Posterior vena cava (tissue), 2 donors: ENCODE measurements at regions not wholly inside any gene's neighbourhood (a gene's known extent, or its start where the extent isn't known, plus 50 kb on each side); places are given as distances from the start of the nearest gene placed in this dataset.

Experiments used
- DNase-seq: peaks from one replicate; pipeline ENCODE4 v3.0.0-alpha.2; 2020; ENCODE audit warnings: low spot score
- intact Hi-C, 2 donors: fragments of 100-400 bp; cut with DNase I; formaldehyde crosslinking; loops; one replicate each; pipeline versions ENCODE4 v1.14.1 to v1.14.2; 2022 to 2023
- donor health status: DM: yes; HTN: yes; CAD: no.
- donor health status: DM: yes; HTN: yes; CAD: no.

DNA sequence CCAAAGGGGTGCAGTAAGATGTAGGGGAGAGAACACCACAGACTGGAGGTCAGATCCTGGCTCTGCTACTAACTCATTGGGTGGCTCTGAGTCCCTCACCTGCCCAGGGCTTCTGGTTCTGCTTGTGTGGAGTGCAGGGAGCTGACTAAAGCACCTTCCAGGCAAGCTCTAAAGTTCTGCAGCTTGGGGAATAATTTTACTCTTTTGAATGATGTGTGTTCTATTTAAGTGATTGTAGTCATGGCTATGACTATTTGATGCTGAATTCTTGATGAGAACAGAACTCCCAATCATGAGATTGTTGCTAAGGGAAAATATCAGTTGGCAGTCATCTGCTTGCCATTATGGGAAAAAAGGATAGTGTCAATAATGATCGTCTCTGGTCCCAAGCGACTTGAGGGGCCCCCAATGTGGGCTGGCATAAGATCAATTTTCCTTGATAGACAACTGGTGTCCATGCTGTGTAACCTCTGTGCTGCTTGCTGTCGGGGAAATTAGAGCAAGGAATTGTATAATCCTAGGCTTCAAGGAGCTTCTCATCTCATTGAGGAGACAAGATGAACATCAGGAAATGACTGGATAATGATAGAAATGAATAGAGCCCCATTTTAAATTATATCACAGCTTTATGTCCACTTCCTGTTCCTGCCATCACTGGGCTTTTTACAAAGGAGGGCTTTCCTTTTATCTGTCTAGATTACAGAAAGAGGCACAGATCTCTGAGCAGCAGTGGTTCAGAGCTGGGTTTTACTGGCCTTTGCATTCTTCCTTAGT, 131.7 kb downstream of the SLC4A3 start:
- DNase-seq = no peak
- intact Hi-C loops = no loop called here

DNA sequence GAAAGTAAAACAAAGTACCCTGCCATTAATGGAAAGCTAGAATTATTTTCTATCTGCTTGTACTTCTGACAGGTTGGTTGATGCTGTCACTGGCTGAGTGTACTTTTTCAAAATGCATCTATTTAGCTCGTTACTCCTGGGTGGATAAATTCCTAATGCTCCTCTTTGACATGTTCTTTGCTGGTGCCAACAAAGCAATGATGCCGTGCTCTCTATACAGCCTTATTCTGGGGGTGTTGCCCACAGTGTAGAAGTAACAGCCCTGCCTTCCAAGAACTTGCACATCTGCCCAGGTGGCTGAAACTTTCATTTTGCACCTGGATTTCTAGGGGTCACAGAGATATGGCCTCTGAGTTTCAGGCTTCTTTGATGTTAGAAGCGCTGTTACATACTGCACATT, 132.4 kb downstream of the SLC4A3 start:
- no peak for DNase-seq
- intact Hi-C loops = no loop called here

DNA sequence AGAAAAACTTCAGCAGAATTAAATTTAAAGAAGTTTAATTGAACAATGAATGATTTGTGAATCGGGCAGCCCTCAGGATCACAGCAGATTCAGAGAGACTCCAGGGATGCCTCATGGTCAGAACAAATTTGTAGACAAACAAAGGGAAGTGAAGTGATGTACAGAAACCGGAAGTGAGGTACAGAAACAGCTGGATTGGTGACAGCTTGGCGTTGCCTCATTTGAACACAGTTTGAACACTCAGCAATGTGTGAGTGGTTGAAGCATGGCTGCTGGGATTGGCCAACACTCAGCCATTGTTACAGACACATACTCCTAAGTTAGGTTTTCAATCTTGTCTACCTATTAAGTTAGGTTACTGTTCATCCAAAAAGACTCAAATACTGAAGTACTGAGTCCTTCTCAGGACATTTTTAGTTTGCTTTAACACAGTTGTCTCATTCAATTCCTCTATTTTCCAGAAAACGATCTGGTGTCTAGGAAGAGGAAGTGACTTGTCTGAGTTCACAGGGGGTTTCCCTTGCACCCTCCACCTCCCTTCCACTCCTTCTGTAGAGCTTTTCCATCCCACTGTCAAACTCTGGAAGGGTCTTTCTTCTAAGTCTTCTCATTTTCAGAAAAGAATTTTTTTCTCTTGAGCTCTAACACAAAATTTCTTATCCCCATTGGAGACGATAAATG, 137.9 kb downstream of the SLC4A3 start:
- intact Hi-C loops = no loop called here
- no peak for DNase-seq

DNA sequence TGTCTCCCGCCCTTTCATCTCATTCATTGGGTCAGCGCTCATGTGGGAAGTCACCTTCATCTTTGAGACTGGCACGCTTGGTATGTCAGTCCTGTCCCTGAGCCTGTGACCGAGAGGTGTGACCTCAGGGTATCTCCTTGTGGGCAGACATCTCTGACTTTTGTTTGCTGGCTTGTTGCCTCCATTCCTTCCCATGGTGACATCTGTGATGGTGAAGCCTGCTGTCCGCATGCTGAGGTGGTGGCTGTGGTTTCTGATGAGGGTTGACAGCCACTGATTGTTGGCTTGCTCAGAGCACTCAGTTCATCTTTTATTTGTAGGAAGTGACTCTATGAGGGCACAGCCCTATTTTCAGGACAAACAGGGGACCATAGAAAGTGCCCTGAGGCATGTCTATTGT, 139.2 kb downstream of the SLC4A3 start:
- intact Hi-C loops = no loop called here
- DNase-seq = no peak

DNA sequence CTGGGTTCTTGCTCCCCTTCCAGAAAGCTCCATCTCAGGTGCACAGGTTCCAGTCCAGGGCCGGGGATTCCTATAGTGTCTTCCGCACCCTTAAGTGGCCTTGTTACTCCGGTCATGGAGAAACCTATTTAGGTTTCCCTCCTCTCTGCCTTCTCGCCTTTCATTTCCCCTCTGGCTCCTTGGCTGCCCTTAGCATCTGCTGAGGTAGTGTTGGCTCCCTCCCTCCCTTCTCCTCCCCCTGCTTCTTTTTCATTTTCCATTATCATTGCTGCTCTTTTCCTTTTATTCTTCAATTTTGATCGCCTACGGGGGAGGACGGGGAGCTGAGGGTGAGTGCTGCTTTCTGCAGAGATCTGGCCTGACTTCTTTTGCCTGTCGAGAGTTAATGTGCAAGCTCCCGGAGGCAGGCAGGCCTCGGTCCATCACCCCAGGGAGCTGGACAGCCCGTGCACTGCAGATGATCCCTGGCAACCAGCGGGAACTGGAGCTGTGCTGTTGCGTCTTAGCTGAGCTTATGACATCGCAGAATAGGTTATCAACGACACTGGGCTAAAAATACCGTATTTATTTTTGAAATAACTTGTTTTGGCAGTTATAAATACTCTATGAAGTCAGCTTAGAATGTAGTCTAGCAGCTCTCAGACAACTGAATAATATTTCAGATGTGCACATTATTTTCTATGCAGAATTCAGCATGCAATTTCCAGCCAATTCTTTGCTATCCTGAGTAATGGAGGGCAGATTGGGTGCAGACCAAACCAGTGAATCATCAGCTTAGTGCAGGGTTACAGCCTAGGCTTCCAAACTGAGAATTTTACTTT, 141.9 kb downstream of the SLC4A3 start:
- DNase-seq = peak; percentile 85
- intact Hi-C loops = no loop called here

DNA sequence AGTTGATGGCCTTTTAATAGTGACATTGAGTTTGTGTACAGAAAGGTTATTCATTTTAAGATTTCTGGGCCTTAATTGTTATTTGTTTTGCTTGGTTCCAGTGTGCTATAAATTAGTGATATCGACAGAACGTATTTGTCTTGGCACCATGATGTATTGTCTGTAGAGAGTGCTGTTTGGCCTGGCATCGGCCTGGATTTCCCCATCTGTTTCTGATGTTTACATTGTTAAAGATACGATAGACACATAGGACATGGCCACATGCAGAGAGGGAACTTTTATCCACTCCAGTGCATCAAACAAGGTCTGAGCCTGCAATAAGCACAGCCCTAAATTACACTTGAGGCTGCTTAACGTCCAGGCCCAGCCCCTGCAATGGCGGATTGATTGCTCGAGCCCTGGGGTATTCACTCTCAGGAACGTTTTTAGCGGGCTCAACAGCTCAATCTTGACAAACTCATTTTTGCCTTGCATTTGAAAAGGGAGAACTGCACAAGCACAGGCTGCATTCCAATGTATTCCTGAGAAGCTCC, 144.7 kb downstream of the SLC4A3 start:
- intact Hi-C loops = no loop called here
- no peak for DNase-seq

DNA sequence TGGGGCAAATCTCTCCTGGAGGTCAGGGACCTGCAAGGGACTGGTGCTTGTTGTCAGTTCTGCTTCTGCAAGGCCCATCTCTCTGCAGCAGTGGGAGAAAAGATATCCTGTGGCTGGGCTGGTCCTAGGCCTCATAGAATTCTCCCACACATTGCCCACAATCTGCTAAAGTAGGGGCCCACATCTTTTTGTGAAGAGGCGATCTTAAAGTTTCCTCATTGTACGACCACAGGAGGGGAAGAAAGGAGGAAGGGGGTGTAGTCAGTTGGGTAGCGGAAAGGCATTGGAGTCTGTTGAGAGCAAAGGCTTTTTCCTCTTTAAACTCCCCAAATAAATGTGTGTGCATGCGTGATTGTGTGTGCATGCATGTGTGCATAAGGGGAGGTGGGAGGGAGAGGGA, 145.3 kb downstream of the SLC4A3 start:
- no peak for DNase-seq
- intact Hi-C loops = no loop called here

DNA sequence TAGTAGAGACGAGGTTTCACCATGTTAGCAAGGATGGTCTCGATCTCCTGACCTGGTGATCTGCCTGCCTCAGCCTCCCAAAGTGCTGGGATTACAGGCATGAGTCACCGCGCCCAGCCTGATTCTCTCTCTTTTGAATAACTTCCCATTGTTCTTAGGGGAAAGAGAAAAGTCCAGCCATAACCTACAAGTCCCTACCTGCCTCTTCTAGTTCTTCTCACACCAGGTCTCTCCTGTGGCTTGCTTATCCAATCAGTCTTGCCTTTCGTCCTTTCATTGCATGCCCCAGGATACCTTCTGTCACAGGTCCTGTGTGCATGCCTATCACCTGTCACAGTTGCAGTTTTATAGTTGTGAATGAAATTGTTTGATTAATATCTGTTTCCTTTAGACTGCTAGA, 148.1 kb downstream of the SLC4A3 start:
- intact Hi-C loops = no loop called here
- DNase-seq = no peak

DNA sequence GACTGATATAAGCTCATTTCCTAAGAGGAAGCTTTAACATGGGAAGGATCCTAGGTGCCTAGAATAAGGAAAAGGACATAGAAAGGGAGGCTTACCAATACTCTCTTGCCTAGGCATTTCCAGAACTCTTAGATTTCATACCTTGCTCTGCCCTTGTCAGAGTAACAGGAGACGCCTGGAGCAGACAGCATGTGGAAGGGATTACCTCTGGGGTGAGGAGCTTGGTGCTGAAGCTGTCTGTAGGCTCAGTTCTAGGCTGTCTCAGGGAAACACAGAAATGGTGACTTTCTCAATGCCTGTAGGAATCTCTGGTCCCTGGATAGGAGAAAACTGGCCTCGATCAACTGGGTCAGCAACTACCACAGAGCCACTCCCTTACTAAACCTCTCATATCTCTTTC, 150.0 kb downstream of the SLC4A3 start:
- intact Hi-C loops = no loop called here
- no peak for DNase-seq

DNA sequence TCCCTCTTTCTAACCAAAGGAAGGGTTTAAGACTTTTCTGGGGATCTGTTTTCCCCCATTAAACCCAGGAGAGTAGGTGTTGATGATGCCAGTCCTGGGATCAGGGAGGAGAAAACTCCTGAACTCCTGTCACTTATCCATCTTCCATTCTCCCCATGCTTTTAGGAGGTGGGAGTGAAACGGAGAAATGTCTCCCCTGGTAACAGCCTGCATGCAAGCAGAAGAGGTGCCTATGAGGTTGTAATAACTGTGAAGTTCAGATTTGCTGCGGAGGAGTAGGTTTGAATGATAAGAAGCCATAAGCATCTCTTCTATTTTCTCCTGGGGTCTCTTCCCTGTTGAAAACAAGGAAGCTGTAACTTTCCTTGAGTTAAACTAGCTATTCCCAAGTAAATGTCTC, 150.8 kb downstream of the SLC4A3 start:
- intact Hi-C loops = no loop called here
- no peak for DNase-seq

DNA sequence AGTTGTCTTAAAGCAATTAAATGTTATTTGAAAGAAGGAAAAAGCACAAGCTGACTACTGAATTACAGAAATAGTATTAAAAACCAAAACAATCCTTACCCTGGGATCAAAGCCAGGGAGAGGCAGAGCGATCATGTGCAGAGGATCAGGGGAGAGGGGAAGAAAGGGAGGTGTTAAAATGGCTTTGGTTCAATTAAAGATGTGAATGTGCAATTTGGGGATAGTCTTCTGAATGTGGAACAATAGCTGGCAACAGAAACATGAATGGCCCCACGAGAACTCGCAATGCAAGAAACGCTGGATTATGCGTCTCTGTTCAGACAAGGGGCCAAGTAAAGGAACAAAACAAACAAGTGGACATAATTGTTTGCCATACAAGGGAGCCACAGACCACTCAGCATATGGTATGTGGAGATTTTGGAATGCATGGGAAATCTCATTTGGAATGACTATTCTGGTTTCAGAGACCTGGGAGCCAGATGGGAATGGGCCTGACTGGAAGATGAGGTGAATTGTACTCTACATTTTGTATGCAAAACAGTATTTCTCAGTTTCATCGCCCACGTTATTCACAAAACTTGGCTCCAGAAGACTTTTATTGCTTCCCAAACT, 155.4 kb downstream of the SLC4A3 start:
- intact Hi-C loops = no loop called here
- no peak for DNase-seq

DNA sequence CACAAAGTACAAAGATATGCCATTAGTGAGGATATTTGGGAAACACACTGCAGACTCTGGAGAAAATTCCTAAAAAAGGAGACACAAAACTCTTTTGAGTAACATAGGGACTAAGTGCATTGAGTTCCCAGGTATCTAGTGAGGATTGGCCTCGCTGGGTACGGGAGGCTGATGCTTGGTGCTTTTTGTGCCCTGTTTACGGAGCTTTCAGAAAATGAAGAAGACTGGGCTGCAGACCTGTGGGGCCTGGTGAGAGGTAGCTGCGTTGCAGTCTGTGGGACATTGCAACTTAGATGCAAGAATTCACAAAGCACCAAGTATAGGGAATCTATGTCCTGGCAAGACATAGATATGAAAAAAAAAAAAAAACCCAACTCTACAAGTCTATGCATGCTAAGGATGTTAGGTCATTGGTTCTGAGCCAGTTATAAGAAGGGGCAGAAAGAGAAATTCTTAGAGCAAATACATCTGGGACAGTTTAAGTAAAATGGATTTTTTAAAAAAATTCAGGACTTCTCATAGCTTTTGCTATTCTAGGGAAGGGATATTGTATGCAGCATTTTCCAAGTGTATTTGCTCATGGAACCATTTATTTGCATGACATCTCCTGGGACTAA, 156.0 kb downstream of the SLC4A3 start:
- no peak for DNase-seq
- intact Hi-C loops = no loop called here

DNA sequence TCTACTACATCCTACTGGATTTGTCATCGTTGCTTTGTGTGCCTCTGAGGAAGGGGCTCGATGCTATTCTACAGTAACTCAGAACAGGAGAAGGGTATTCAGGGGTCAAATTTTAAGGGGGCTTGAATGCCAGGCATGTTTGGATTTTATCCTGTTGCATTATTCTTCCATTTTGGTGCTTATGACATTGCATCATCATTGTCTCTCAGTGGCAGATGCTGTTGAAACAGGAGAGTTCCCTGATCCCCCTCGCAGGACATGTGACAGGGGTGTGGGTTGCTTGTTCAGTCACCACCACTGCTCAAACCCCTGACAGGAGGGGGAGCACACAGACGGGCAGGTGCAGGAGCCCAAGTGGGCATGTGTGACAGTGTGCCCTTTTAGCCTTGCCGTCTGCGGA, 156.7 kb downstream of the SLC4A3 start:
- intact Hi-C loops = no loop called here
- DNase-seq = no peak

DNA sequence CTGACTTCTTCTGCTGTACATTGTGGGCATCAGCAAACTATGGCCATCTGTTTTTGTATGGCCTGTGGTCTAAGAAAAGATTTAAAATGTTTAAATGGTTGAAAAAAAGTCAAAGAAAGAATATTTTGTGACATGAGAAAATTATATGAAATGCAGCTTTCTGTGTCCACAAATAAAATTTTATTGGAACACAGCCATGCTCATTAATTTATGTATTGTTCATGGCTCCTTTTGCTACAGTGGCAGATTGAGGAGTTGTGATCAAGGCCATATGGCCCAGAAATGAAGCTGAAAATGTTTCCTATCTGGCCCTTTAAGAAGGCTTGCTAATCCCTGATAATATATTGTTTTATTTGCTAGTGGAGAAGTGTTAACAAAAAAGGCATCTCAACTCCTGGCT, 162.0 kb downstream of the SLC4A3 start:
- intact Hi-C loops = no loop called here
- no peak for DNase-seq

DNA sequence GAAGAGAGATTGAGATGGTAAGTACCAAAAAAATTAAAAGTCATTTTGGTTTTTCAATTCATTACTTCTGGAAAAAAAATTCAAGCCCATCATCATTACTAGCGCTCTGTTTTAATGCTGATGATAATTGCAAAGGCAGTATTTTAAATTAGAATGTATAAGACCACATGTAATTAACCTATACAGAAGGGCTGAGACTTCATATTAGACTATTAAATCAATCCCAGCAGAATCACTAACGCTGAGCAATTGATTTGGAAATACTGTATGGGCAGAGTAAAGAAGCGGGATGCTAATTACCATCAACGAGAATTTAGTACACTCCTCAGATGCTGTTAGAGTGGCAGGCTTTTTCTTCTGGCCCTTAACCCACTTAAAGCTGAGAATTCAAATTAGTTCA, 165.0 kb downstream of the SLC4A3 start:
- intact Hi-C loops = no loop called here
- DNase-seq = no peak

DNA sequence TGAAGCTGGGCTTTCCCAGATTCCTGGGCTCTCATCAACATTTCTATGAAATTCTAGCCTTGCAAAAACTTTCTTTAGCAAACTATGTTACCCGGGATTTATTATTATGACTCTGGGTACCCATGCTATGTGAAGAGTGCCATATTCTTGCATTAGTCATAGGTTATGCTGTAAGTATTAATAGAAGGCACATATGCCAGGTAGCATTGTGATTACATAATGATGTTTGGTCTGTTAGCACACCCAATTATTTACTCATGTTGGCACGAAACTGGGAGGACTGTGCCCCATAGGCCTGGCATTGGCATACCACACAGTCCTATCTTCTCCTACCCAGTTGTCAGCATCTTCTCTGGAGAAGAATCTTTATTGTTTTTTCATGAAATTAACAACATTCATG, 171.0 kb downstream of the SLC4A3 start:
- intact Hi-C loops = no loop called here
- DNase-seq = no peak

DNA sequence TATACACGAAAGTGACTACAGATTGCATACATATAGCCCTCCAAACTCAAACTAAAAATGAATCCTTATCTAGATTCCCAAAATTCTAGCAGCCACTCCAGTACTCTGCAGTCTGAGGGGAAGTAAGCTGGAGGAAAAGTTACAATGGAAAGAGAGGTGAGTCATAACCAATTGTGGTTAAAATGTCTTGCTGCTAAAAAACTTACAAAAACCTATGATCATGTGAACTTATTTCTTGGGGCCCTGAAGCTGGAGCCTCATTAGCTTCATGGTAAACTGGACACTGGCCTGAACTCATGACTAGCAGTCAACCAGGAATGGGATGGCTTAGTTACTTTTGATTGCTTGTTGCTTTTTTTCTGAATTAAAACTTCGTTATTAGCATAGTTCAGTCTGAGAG, 175.9 kb downstream of the SLC4A3 start:
- intact Hi-C loops = no loop called here
- DNase-seq = no peak

DNA sequence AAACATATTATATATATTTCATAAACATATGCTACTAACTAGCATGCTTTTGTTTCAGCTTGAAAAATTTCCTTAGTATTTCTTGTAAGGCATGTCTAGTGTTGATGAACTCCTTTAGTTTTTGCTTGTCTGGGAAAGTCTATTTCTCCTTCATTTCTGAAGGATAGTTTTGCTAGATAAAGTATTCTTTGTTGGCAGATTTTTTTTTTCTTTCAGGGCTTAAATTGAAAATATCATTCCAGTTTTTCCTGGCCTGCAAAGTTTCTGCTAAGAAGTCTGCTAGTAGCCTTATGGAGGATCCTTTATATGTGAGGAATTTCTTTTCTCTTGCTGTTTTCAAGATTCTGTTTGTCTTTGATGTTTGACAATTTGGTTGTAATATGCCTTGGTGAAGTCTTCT, 183.5 kb downstream of the SLC4A3 start:
- no peak for DNase-seq
- intact Hi-C loops = no loop called here

DNA sequence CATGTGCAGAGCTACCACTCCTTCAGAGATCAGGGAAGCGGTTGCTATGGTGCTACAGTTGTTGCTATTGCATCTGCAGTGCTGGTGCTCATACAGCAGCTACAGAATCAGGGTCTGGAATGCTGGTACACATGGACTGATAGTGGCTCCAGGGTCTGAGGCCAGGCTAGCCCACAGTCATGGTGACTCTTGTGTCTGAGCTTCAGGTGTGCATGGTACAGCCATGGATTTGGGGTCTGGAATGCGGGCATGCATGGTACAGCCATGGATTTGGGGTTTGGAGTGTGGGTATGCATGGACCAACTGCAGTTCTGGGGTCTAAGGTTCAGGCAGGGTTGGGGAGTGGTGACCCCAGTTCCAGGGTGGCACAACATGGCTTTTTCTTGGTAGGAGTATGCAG, 185.2 kb downstream of the SLC4A3 start:
- no peak for DNase-seq

More for the DNA sequence above, 185.2 kb downstream of the SLC4A3 start:
- intact Hi-C loops = no loop called here
